Activated CD8-positive, alpha-beta memory T cell treated with anti-CD3 and anti-CD28 coated beads, Interleukin-2, amount 10 ng/mL, durations not matched to agents 7 days and 5 days (primary cell): ENCODE measurements at regions not wholly inside any gene's neighbourhood (a gene's known extent, or its start where the extent isn't known, plus 50 kb on each side); places are given as distances from the start of the nearest gene placed in this dataset.

Experiments
- ATAC-seq: fragments of 150-1000 bp; cut with Tn5 transposase; one replicate; pipeline ENCODE4 v1.10.0; 2021; ENCODE audit warnings: moderate library complexity
- CTCF ChIA-PET: fragments of 350-600 bp; sonication (Branson Sonifier 250); formaldehyde crosslinking; loops from one replicate; lab custom pipeline; 2021; ENCODE audit warnings: antibody characterized with exemption; lab: Charles Lee
- DNase-seq: peaks from one replicate; pipeline ENCODE4 v3.0.0-alpha.2; 2020
- H3K27ac Mint-ChIP-seq: one replicate; pipeline ENCODE4 v1.8.0; 2021; ENCODE audit warnings: mild to moderate bottlenecking, mixed read lengths
- H3K27me3 Mint-ChIP-seq: one replicate; pipeline ENCODE4 v1.8.0; 2021; ENCODE audit warnings: mixed read lengths
- H3K36me3 Mint-ChIP-seq: one replicate; pipeline ENCODE4 v1.8.0; 2021; ENCODE audit warnings: mild to moderate bottlenecking, mixed read lengths
- H3K4me1 Mint-ChIP-seq: one replicate; pipeline ENCODE4 v1.8.0; 2021; ENCODE audit warnings: mixed read lengths
- H3K4me3 Mint-ChIP-seq: one replicate; pipeline ENCODE4 v1.8.0; 2021; ENCODE audit warnings: mild to moderate bottlenecking, moderate library complexity, mixed read lengths
- H3K9me3 Mint-ChIP-seq: one replicate; pipeline ENCODE4 v1.8.0; 2022; ENCODE audit warnings: low read depth, mixed read lengths

- H3K9me3 Mint-ChIP-seq: peaks cover 3% of the 10 kb centered on the region
- CTCF ChIA-PET: no interaction called here
- no peak overlapping the region for H3K27ac Mint-ChIP-seq
- no peaks in the 10 kb centered on the region for H3K4me1 Mint-ChIP-seq
- no peak for ATAC-seq
- DNase-seq: no peak
- H3K4me3 Mint-ChIP-seq: no peak overlapping the region
- H3K27me3 Mint-ChIP-seq: no peaks in the 10 kb centered on the region
- no peaks in the 10 kb centered on the region for H3K36me3 Mint-ChIP-seq
These were observed 273.7 kb downstream of the SLC6A15 start for GRCh38 chr12:84638811-84639368.

DNA sequence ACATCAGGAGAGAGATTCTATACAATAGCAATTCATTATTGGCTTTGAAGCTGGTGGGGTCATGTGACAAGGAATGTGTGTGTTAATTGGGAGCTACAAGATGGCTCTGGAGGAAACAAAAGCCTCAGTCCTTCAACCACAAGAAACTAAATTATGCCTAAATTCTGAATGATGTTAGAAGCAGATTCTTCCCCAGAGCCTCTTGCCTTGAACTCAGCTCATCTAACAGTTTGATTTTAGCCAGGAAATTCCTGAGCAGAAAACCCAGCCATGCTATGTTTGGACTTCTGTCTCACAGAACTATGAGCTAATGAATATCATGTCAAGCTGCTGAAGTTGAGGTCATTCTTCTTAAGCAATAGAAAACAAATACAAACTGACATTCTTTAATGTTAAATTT lies 274.7 kb downstream of the SLC6A15 start:
- DNase-seq (no peak), ATAC-seq (no peak)
- H3K36me3 Mint-ChIP-seq: no peaks in the 10 kb centered on the region
- no peak overlapping the region for H3K27ac Mint-ChIP-seq
- H3K27me3 Mint-ChIP-seq: no peaks in the 10 kb centered on the region
- CTCF ChIA-PET: no interaction called here
- H3K9me3 Mint-ChIP-seq: peaks cover 3% of the 10 kb centered on the region
- H3K4me1 Mint-ChIP-seq: no peaks in the 10 kb centered on the region
- H3K4me3 Mint-ChIP-seq: no peak overlapping the region

- CTCF ChIA-PET: no interaction called here
- H3K9me3 Mint-ChIP-seq: peaks cover 3% of the 10 kb centered on the region
- no peak for ATAC-seq
- no peak overlapping the region for H3K4me3 Mint-ChIP-seq
- H3K4me1 Mint-ChIP-seq: no peaks in the 10 kb centered on the region
- H3K27me3 Mint-ChIP-seq: no peaks in the 10 kb centered on the region
- H3K27ac Mint-ChIP-seq: no peak overlapping the region
- H3K36me3 Mint-ChIP-seq: no peaks in the 10 kb centered on the region
- DNase-seq: no peak
These were observed 275.8 kb downstream of the SLC6A15 start for GRCh38 chr12:84636801-84637290.

DNA sequence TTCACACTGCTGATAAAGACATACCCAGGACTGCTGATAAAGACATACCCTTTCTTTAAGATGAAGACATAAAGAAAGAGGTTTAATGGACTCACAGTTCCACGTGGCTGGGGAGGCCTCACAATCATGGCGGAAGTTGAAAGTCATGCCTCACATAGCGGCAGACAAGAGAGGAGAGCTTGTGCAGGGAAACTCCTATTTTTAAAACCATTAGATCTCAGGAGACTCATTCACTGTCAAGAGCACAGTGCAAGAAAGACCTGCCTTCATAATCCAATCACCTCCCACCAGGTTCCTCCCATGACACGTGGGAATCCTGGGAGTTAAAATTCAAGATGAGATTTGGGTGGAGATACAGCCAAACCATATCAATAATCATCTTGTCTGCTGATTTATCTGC lies 278.1 kb downstream of the SLC6A15 start:
- no peak for ATAC-seq
- no peak overlapping the region for H3K4me3 Mint-ChIP-seq
- DNase-seq: no peak
- H3K27me3 Mint-ChIP-seq: no peaks in the 10 kb centered on the region
- H3K36me3 Mint-ChIP-seq: no peaks in the 10 kb centered on the region
- H3K9me3 Mint-ChIP-seq: peaks cover 3% of the 10 kb centered on the region
- CTCF ChIA-PET: no interaction called here
- H3K27ac Mint-ChIP-seq: no peak overlapping the region
- H3K4me1 Mint-ChIP-seq: no peaks in the 10 kb centered on the region

DNA sequence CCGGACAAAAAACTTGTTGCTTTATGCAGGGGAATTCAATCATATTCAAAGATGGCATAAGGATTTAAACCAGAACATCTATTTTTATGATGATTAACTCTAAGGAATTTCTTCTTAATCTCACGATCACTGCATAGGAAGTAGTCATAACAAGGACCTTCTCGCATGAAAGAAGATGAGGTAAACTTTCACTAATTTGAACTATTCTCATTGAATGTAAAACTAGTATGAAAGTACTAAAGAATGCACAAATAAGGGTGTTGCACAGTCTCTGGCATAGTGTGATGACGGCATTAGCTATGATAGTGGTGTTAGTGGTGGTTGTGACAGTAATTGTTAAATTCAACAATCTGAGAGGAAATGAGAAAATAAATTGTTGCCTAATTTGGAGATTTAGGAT lies 280.0 kb downstream of the SLC6A15 start:
- peaks cover 3% of the 10 kb centered on the region for H3K9me3 Mint-ChIP-seq
- no peak for DNase-seq
- H3K4me1 Mint-ChIP-seq: no peaks in the 10 kb centered on the region
- CTCF ChIA-PET: no interaction called here
- no peak overlapping the region for H3K4me3 Mint-ChIP-seq
- no peak for ATAC-seq
- no peaks in the 10 kb centered on the region for H3K27me3 Mint-ChIP-seq
- H3K36me3 Mint-ChIP-seq: no peaks in the 10 kb centered on the region
- H3K27ac Mint-ChIP-seq: no peak overlapping the region

DNA sequence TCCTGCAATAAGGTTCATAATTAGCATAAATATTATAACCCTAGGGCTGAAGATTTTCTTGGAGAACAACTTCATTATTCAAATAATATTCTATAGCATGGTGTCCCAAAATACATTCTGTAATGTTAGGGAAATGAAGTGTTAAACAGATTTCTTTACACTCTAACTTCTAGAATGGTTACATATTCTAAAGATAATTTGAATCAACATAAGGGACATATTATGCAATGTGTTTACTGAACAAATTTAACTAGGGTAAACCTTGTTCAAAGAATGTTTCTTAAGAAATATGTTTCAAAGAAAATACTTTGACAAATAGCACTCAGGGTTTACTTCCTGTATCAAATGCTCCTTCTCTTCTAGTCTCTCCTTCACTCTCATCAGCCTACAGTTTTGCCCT lies 281.6 kb downstream of the SLC6A15 start:
- no peaks in the 10 kb centered on the region for H3K4me1 Mint-ChIP-seq
- CTCF ChIA-PET: no interaction called here
- H3K4me3 Mint-ChIP-seq: no peak overlapping the region
- no peaks in the 10 kb centered on the region for H3K27me3 Mint-ChIP-seq
- no peaks in the 10 kb centered on the region for H3K36me3 Mint-ChIP-seq
- ATAC-seq: no peak
- H3K27ac Mint-ChIP-seq: no peak overlapping the region
- peaks cover 3% of the 10 kb centered on the region for H3K9me3 Mint-ChIP-seq
- DNase-seq: no peak

DNA sequence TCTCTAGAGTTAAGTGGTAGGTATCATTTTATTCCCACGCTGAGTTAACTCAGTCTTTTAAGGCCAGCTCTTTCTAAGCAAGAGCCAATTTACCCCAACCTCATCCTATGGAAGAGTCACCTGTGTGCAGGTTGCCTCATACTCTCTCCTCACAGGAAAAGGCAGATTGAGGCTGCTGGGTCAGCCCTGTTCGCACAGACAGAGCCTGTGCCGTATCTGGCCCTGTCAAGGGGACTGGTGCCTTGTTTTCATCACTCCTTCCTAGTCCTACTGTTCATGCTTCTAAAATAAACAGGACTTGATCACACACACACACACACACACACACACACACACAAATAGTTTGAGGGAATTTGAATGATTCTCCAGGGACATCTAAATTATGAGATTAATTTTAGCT lies 285.0 kb downstream of the SLC6A15 start:
- ATAC-seq (no peak), DNase-seq (no peak)
- CTCF ChIA-PET: no interaction called here

DNA sequence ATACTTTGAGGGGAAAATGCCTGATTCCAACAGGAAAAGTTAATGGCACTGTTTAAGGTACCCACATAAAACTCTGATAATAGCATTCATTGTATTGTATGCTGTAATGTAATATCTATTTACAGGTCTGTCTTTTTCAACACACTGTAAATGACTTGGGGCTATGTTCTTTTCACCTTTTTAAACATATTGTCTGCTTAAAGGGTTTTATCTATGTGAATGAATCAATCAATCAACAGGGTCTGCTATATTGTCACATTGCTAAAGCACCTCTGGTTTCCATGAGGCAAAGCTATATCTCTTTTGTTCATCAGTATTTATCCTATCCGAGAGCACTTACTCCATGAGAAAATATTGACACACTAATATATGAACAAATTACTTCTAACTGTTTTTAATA lies 288.0 kb downstream of the SLC6A15 start:
- no peak overlapping the region for H3K4me3 Mint-ChIP-seq
- no peaks in the 10 kb centered on the region for H3K27me3 Mint-ChIP-seq
- H3K36me3 Mint-ChIP-seq: no peaks in the 10 kb centered on the region
- DNase-seq (no peak), ATAC-seq (no peak)
- H3K9me3 Mint-ChIP-seq: no peaks in the 10 kb centered on the region
- CTCF ChIA-PET: no interaction called here
- H3K27ac Mint-ChIP-seq: no peak overlapping the region
- H3K4me1 Mint-ChIP-seq: no peaks in the 10 kb centered on the region

More for the DNA sequence above, 285.0 kb downstream of the SLC6A15 start:
- Mint-ChIP-seq H3K36me3 (no peaks in the 10 kb centered on the region), H3K27ac (no peak overlapping the region), H3K4me1 (no peaks in the 10 kb centered on the region), H3K9me3 (no peaks in the 10 kb centered on the region), H3K4me3 (no peak overlapping the region), H3K27me3 (no peaks in the 10 kb centered on the region)

- peaks cover 5% of the 10 kb centered on the region for H3K9me3 Mint-ChIP-seq
- CTCF ChIA-PET: no interaction called here
- DNase-seq (no peak), ATAC-seq (no peak)
- no peaks in the 10 kb centered on the region for H3K27me3 Mint-ChIP-seq
- H3K27ac Mint-ChIP-seq: no peak overlapping the region
- no peak overlapping the region for H3K4me3 Mint-ChIP-seq
- no peaks in the 10 kb centered on the region for H3K36me3 Mint-ChIP-seq
- H3K4me1 Mint-ChIP-seq: no peaks in the 10 kb centered on the region
These were observed 293.5 kb downstream of the SLC6A15 start for GRCh38 chr12:84619053-84619571.

DNA sequence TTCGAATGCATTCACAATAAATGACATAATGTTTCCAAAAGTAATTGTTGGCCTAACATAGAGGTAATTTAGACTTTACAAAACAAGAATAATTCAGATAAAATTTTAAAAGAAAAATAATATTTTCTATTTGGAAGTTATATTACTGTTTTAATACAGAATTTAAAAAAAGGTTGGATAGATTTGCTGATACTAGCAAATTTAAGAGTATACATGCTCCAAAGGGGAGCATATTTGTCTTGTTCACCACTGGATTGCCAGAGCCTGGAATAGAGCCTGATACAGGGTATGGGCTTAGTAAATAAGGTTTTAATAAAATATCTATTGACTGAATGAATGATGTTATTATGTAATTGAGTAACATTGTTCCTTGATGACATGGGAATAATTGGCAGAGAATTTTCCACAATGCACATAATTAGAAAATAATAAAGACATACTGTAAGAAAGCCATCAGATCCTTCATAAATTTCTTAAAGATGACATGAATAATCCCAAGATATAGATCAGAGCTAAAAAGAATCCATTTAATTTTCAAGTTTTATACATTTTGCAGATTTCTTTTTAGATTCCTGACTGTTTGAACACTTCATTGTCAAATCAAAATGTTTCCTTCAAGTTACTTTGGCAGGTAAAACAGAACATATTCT lies 305.3 kb downstream of the SLC6A15 start:
- no peak for DNase-seq

DNA sequence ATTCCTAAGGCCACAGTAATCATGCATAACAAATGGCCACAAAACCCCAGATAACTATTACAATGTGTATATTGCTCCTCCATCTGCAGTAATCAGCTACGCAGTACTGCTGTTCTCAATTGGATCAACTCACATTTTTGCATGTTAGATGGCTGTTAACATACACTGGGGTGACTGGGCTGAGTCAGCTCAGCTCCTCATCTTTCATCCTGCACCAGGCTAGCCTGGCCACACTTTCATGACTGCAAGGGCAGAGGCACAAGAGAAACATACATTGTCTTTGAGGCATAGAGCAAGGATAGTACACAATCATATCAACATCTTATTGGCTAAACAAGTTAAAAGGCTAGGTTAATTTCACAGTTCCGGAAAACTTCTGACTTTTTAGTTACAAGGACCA lies 306.6 kb downstream of the SLC6A15 start:
- H3K36me3 Mint-ChIP-seq: no peaks in the 10 kb centered on the region
- H3K27me3 Mint-ChIP-seq: no peaks in the 10 kb centered on the region
- no peak overlapping the region for H3K27ac Mint-ChIP-seq
- H3K4me1 Mint-ChIP-seq: no peaks in the 10 kb centered on the region
- DNase-seq (no peak), ATAC-seq (no peak)
- CTCF ChIA-PET: no interaction called here
- no peak overlapping the region for H3K4me3 Mint-ChIP-seq
- H3K9me3 Mint-ChIP-seq: peaks cover 5% of the 10 kb centered on the region

More for the DNA sequence above, 305.3 kb downstream of the SLC6A15 start:
- CTCF ChIA-PET: no interaction called here
- H3K4me1 Mint-ChIP-seq: no peaks in the 10 kb centered on the region
- H3K27me3 Mint-ChIP-seq: no peaks in the 10 kb centered on the region
- H3K4me3 Mint-ChIP-seq: no peak overlapping the region
- peaks cover 3% of the 10 kb centered on the region for H3K9me3 Mint-ChIP-seq
- no peak overlapping the region for H3K27ac Mint-ChIP-seq
- ATAC-seq: no peak
- H3K36me3 Mint-ChIP-seq: no peaks in the 10 kb centered on the region

- no peaks in the 10 kb centered on the region for H3K27me3 Mint-ChIP-seq
- no peaks in the 10 kb centered on the region for H3K4me1 Mint-ChIP-seq
- no peaks in the 10 kb centered on the region for H3K36me3 Mint-ChIP-seq
- peaks cover 5% of the 10 kb centered on the region for H3K9me3 Mint-ChIP-seq
- DNase-seq (no peak), ATAC-seq (no peak)
- H3K4me3 Mint-ChIP-seq: no peak overlapping the region
- CTCF ChIA-PET: no interaction called here
- no peak overlapping the region for H3K27ac Mint-ChIP-seq
These were observed 308.0 kb downstream of the SLC6A15 start for GRCh38 chr12:84604551-84604950.

GRCh38 chr12:84603484-84604248 lies 308.9 kb downstream of the SLC6A15 start:
- H3K9me3 Mint-ChIP-seq: peaks cover 7% of the 10 kb centered on the region
- CTCF ChIA-PET: no interaction called here
- ATAC-seq (no peak), DNase-seq (no peak)
- no peak overlapping the region for H3K27ac Mint-ChIP-seq
- H3K27me3 Mint-ChIP-seq: no peaks in the 10 kb centered on the region
- H3K36me3 Mint-ChIP-seq: no peaks in the 10 kb centered on the region
- no peaks in the 10 kb centered on the region for H3K4me1 Mint-ChIP-seq
- H3K4me3 Mint-ChIP-seq: no peak overlapping the region

GRCh38 chr12:84601483-84601882 lies 311.1 kb downstream of the SLC6A15 start:
- Mint-ChIP-seq H3K36me3 (no peaks in the 10 kb centered on the region), H3K4me1 (no peaks in the 10 kb centered on the region), H3K9me3 (peaks cover 11% of the 10 kb centered on the region), H3K27me3 (no peaks in the 10 kb centered on the region), H3K4me3 (no peak overlapping the region), H3K27ac (no peak overlapping the region)
- CTCF ChIA-PET: no interaction called here
- ATAC-seq: no peak
- no peak for DNase-seq
